H1 (cell line): ENCODE measurements at regions not wholly inside any gene's neighbourhood (a gene's known extent, or its start where the extent isn't known, plus 50 kb on each side); places are given as distances from the start of the nearest gene placed in this dataset.

Source experiments
- CTCF ChIA-PET: fragments of 300-600 bp; sonication (Branson Sonifier 250); formaldehyde crosslinking; loops from one replicate; lab custom pipeline; 2021; ENCODE audit not compliant: partially characterized antibody; lab: Charles Lee
- POLR2A ChIA-PET: fragments of 300-600 bp; sonication (Branson Sonifier 250); formaldehyde crosslinking; loops from one replicate; lab custom pipeline; 2021; ENCODE audit warnings: inconsistent platforms; ENCODE audit not compliant: partially characterized antibody; lab: Charles Lee
- DNase-seq, 2 experiments: peaks; one replicate each; pipeline versions ENCODE4 v3.0.0 to v3.0.0-alpha.2; 2010 to 2022; ENCODE audit warnings: low spot score in 2 of 2, low read depth in 1 of 2, mixed read lengths in 1 of 2
- FAIRE-seq: peaks from 2 replicates; lab custom pipeline; 2011; peaks lifted over from hg19 to GRCh38; lab: Jason Lieb, UNC
- H2AFZ ChIP-seq: 2 replicates; pipeline ENCODE4 v1.8.1; 2012; ENCODE audit warnings: low read length, inconsistent platforms
- H2AK5ac ChIP-seq: 2 replicates; pipeline ENCODE4 v1.6.1; 2013; ENCODE audit warnings: low read depth, low read length
- H2BK120ac ChIP-seq: replicated peaks from 2 replicates; pipeline ENCODE3; 2013; ENCODE audit warnings: low read depth, low read length, inconsistent platforms
- H2BK12ac ChIP-seq: 2 replicates; pipeline ENCODE4 v1.6.1; 2013; ENCODE audit warnings: low read depth, low read length
- H2BK15ac ChIP-seq: 2 replicates; pipeline ENCODE4 v1.6.1; 2013; ENCODE audit warnings: low read length
- H2BK20ac ChIP-seq: 2 replicates; pipeline ENCODE4 v1.6.1; 2013; ENCODE audit warnings: low read length
- H2BK5ac ChIP-seq: 2 replicates; pipeline ENCODE4 v1.6.1; 2013; ENCODE audit warnings: low read depth, low read length
- H3K14ac ChIP-seq: 2 replicates; pipeline ENCODE4 v1.6.1; 2013; ENCODE audit warnings: inconsistent platforms; ENCODE audit not compliant: insufficient read length
- H3K18ac ChIP-seq: 2 replicates; pipeline ENCODE4 v1.6.1; 2013; ENCODE audit warnings: low read length; ENCODE audit errors: extremely low read depth
- H3K23ac ChIP-seq: 2 replicates; pipeline ENCODE4 v1.6.1; 2013; ENCODE audit warnings: inconsistent platforms; ENCODE audit not compliant: insufficient read length
- H3K23me2 ChIP-seq: 2 replicates; pipeline ENCODE4 v1.6.1; 2013; ENCODE audit warnings: low read depth, low read length
- H3K27ac ChIP-seq: 2 replicates; pipeline ENCODE4 v1.6.1; 2011; ENCODE audit warnings: low read depth, low read length, inconsistent platforms
- H3K27me3 ChIP-seq, 4 experiments: replicated peaks in 1 of 4; 1 replicate in 1 of 4; 2 replicates in 3 of 4; pipeline versions ENCODE4 v1.6.1 to v1.8.1; 2011 to 2013; ENCODE audit warnings: low read length in 3 of 4, mild to moderate bottlenecking in 3 of 4, inconsistent platforms in 2 of 4, mixed read lengths in 2 of 4, moderate library complexity in 1 of 4; ENCODE audit not compliant: control insufficient read depth in 3 of 4, insufficient read depth in 3 of 4; ENCODE audit errors: extremely low read depth in 1 of 4
- H3K36me3 ChIP-seq, 4 experiments: 2 replicates each; pipeline versions ENCODE4 v1.6.1 to v1.8.1; 2011 to 2013; ENCODE audit warnings: mild to moderate bottlenecking in 4 of 4, low read length in 3 of 4, moderate library complexity in 2 of 4, control low read depth in 1 of 4, inconsistent platforms in 1 of 4; ENCODE audit not compliant: insufficient read depth in 4 of 4, control insufficient read depth in 2 of 4
- H3K4ac ChIP-seq: replicated peaks from 2 replicates; pipeline ENCODE3; 2013; ENCODE audit warnings: low read length, low read depth, mixed read lengths, inconsistent platforms; ENCODE audit not compliant: insufficient read length
- H3K4me1 ChIP-seq, 4 experiments: replicated peaks in 1 of 4; 1 replicate in 1 of 4; 2 replicates in 3 of 4; pipeline versions ENCODE4 v1.6.1 to v1.8.1; 2011 to 2013; ENCODE audit warnings: low read length in 3 of 4, inconsistent platforms in 2 of 4, mixed read lengths in 1 of 4; ENCODE audit not compliant: insufficient read depth in 4 of 4, control insufficient read depth in 3 of 4
- H3K4me2 ChIP-seq, 2 experiments: 2 replicates each; pipeline versions ENCODE4 v1.6.1 to v1.8.1; 2011 to 2013; ENCODE audit warnings: low read depth in 2 of 2, low read length in 2 of 2, control low read depth in 1 of 2, inconsistent platforms in 1 of 2, mild to moderate bottlenecking in 1 of 2; ENCODE audit not compliant: insufficient read depth in 1 of 2
- H3K4me3 ChIP-seq, 4 experiments: fragments of 200-600, 300-600 bp in 1 of 4; sonication (generic), shearing (Covaris generic), sonication (Bioruptor Twin) in 1 of 4; 2 replicates each; pipeline versions ENCODE4 v1.5.1 to v1.8.1; 2011 to 2016; ENCODE audit warnings: low read length in 4 of 4, low read depth in 3 of 4, control low read depth in 2 of 4, inconsistent platforms in 2 of 4, mild to moderate bottlenecking in 2 of 4, mixed read lengths in 1 of 4, moderate library complexity in 1 of 4; ENCODE audit not compliant: insufficient read depth in 2 of 4; ENCODE audit errors: extremely low read depth in 1 of 4
- H3K56ac ChIP-seq: replicated peaks from 2 replicates; pipeline ENCODE3; 2013; ENCODE audit warnings: low read depth, mild to moderate bottlenecking, mixed read lengths, low read length, inconsistent platforms; ENCODE audit not compliant: insufficient read length
- H3K79me1 ChIP-seq: 2 replicates; pipeline ENCODE4 v1.6.1; 2013; ENCODE audit warnings: low read depth, low read length, control low read depth
- H3K79me2 ChIP-seq, 2 experiments: 2 replicates each; pipeline versions ENCODE4 v1.6.1 to v1.8.1; 2012 to 2013; ENCODE audit warnings: low read length in 2 of 2, mild to moderate bottlenecking in 2 of 2, inconsistent platforms in 1 of 2; ENCODE audit not compliant: insufficient read depth in 2 of 2, control insufficient read depth in 1 of 2
- H3K9ac ChIP-seq, 4 experiments: replicated peaks in 1 of 4; 1 replicate in 1 of 4; 2 replicates in 3 of 4; pipeline versions ENCODE4 v1.6.1 to v1.8.1; 2011 to 2013; ENCODE audit warnings: low read depth in 3 of 4, low read length in 3 of 4, control low read depth in 2 of 4, mild to moderate bottlenecking in 2 of 4, moderate library complexity in 2 of 4, inconsistent platforms in 1 of 4; ENCODE audit errors: extremely low read depth in 1 of 4
- H3K9me3 ChIP-seq, 2 experiments: 2 replicates each; pipeline versions ENCODE4 v1.6.1 to v1.8.1; 2012 to 2013; ENCODE audit warnings: mild to moderate bottlenecking in 2 of 2, moderate library complexity in 2 of 2, control low read depth in 1 of 2, inconsistent platforms in 1 of 2, low read depth in 1 of 2, low read length in 1 of 2, mixed read lengths in 1 of 2; ENCODE audit not compliant: insufficient read depth in 2 of 2
- H4K20me1 ChIP-seq, 2 experiments: replicated peaks in 1 of 2; 2 replicates each; pipeline versions ENCODE3 to v1.8.1; 2011 to 2013; ENCODE audit warnings: inconsistent platforms in 2 of 2, low read length in 2 of 2, mild to moderate bottlenecking in 1 of 2; ENCODE audit not compliant: insufficient read depth in 2 of 2, control insufficient read depth in 1 of 2
- H4K5ac ChIP-seq: 2 replicates; pipeline ENCODE4 v1.6.1; 2013; ENCODE audit warnings: low read length, low read depth, mixed read lengths, inconsistent platforms; ENCODE audit not compliant: insufficient read length
- H4K8ac ChIP-seq: 2 replicates; pipeline ENCODE4 v1.8.0; 2013; ENCODE audit warnings: mild to moderate bottlenecking, moderate library complexity, low read length, inconsistent platforms; ENCODE audit not compliant: insufficient read depth; ENCODE audit errors: extremely low read depth
- H4K91ac ChIP-seq: replicated peaks from 2 replicates; pipeline ENCODE3; 2013; ENCODE audit warnings: low read length, mixed read lengths, inconsistent platforms; ENCODE audit not compliant: insufficient read length
- BACH1 ChIP-seq: IDR thresholded peaks from 2 replicates; pipeline ENCODE4 v1.6.1; 2012; ENCODE audit warnings: low read length, improper control_type of control experiment
- CTCF ChIP-seq, 3 experiments: IDR thresholded peaks; 1 replicate in 2 of 3; 2 replicates in 1 of 3; pipeline versions ENCODE4 v1.5.1 to v1.6.1; 2011; ENCODE audit warnings: low read length in 3 of 3, mild to moderate bottlenecking in 3 of 3, inconsistent platforms in 2 of 3, low read depth in 1 of 3, moderate library complexity in 1 of 3; ENCODE audit not compliant: insufficient read depth in 1 of 3; ENCODE audit errors: control extremely low read depth in 1 of 3
- EP300 ChIP-seq, 2 experiments: IDR thresholded peaks; 1 replicate in 1 of 2; 2 replicates in 1 of 2; pipeline ENCODE4 v1.6.1; 2011 to 2012; ENCODE audit warnings: low read depth in 2 of 2, low read length in 2 of 2, mild to moderate bottlenecking in 2 of 2, borderline replicate concordance in 1 of 2, inconsistent platforms in 1 of 2, moderate library complexity in 1 of 2
- NRF1 ChIP-seq: IDR thresholded peaks from 2 replicates; pipeline ENCODE4 v1.6.1; 2011; ENCODE audit warnings: mild to moderate bottlenecking, low read depth, low read length, improper control_type of control experiment
- RFX5 ChIP-seq: IDR thresholded peaks from 2 replicates; pipeline ENCODE4 v1.6.1; 2011; ENCODE audit warnings: low read depth, low read length, improper control_type of control experiment, borderline replicate concordance
- TBP ChIP-seq: IDR thresholded peaks from 2 replicates; pipeline ENCODE4 v1.6.1; 2011; ENCODE audit warnings: low read depth, low read length, improper control_type of control experiment
- USF2 ChIP-seq: IDR thresholded peaks from 2 replicates; pipeline ENCODE4 v1.6.1; 2011; ENCODE audit warnings: low read length, improper control_type of control experiment

- no peak overlapping the region for H4K8ac ChIP-seq
- no peaks in the 10 kb centered on the region for H3K4me1 ChIP-seq
- H3K9me3 ChIP-seq = peaks cover 6 to 8% of the 10 kb centered on the region in 2 experiments; a peak in 2 of 4 replicates
- CTCF ChIA-PET = interaction anchor here (0.6 to 1.7 kb wide), 5 partner anchors 15 to 1780 kb away, joined by 3 to 8 read pairs (median 4); no protein-coding TSS in a partner anchor
- no peak for FAIRE-seq
- H2AK5ac ChIP-seq = no peak overlapping the region
- no peak overlapping the region for H3K18ac ChIP-seq
- no peak overlapping the region for H2BK5ac ChIP-seq
- no peaks in the 10 kb centered on the region for H3K27me3 ChIP-seq
- no peak overlapping the region for H3K23ac ChIP-seq
- no peak overlapping the region for H2BK12ac ChIP-seq
- POLR2A ChIA-PET = no interaction called here
- H3K14ac ChIP-seq = no peak overlapping the region
- H3K79me2 ChIP-seq = no peaks in the 10 kb centered on the region
- H4K5ac ChIP-seq = no peak overlapping the region
- no peak for DNase-seq
- H2BK20ac ChIP-seq = no peak overlapping the region
- no peak overlapping the region for H3K4me3 ChIP-seq
- H2BK15ac ChIP-seq = no peak overlapping the region
- H3K4me2 ChIP-seq = no peak overlapping the region
- no peak overlapping the region for H3K9ac ChIP-seq
- no peak overlapping the region for H3K27ac ChIP-seq
- H3K36me3 ChIP-seq = no peaks in the 10 kb centered on the region; a peak in 1 of 8 replicates
- H4K91ac ChIP-seq = no peak overlapping the region
- no peak overlapping the region for H2AFZ ChIP-seq
- no peaks in the 10 kb centered on the region for H4K20me1 ChIP-seq
- H3K56ac ChIP-seq = no peak overlapping the region
- H3K23me2 ChIP-seq = no peaks in the 10 kb centered on the region
- H2BK120ac ChIP-seq = no peak overlapping the region
- no peaks in the 10 kb centered on the region for H3K79me1 ChIP-seq
- no peak overlapping the region for H3K4ac ChIP-seq
- TF ChIP-seq USF2 (no peak), CTCF (IDR thresholded peaks at IDR 0.05; ENCODE audit: control extremely low read depth in 1 of 3, insufficient read depth in 1 of 3, low read depth in 1 of 3, low read length in 3 of 3) (no peak), TBP (no peak), NRF1 (no peak), RFX5 (no peak), EP300 (IDR thresholded peaks at IDR 0.05; ENCODE audit: borderline replicate concordance in 1 of 2, low read depth in 2 of 2, low read length in 2 of 2) (no peak), BACH1 (no peak)
Observed at GRCh38 chr4:143085659-143086058, 99.1 kb upstream of the USP38 start.
